K562 (cell line): ENCODE measurements at regions not wholly inside any gene's neighbourhood (a gene's known extent, or its start where the extent isn't known, plus 50 kb on each side); places are given as distances from the start of the nearest gene placed in this dataset.
"Not testable (repeated sequence)": the region's sequence is repeated elsewhere in the genome, so short reads cannot be mapped to it uniquely, and the experiment has no call there.

Experiments used
- CSDE1 ChIP-seq, 2 experiments: fragments of 450-650 bp; IDR thresholded peaks; 2 replicates each; pipeline ENCODE4 v1.6.1; 2016; ENCODE audit warnings: mild to moderate bottlenecking in 1 of 2
- CTCF ChIP-seq, 3 experiments: IDR thresholded peaks in 2 of 3; conservative IDR thresholded peaks in 1 of 3; 2 replicates each; pipeline ENCODE4 v1.5.1; 2011 to 2012; ENCODE audit warnings: low read length in 3 of 3, mild to moderate bottlenecking in 3 of 3, control low read depth in 2 of 3, improper control_type of control experiment in 1 of 3, inconsistent platforms in 1 of 3, low read depth in 1 of 3, mixed read lengths in 1 of 3, moderate library complexity in 1 of 3; ENCODE audit not compliant: insufficient read depth in 2 of 3
- EZH2 ChIP-seq: IDR thresholded peaks from 2 replicates; pipeline ENCODE4 v1.6.1; 2012; ENCODE audit warnings: low read depth, mild to moderate bottlenecking, inconsistent platforms, low read length, borderline replicate concordance
- PATZ1 ChIP-seq: fragments of 250-450 bp; sonication (Bioruptor Pico); IDR thresholded peaks from 2 replicates; pipeline ENCODE4 v1.5.0; 2020; ENCODE audit warnings: mild to moderate bottlenecking, borderline replicate concordance
- ZBTB34 ChIP-seq: fragments of 250-450 bp; sonication (Bioruptor Pico); IDR thresholded peaks from 2 replicates; pipeline ENCODE4 v1.8.0; 2021; ENCODE audit warnings: mild to moderate bottlenecking, moderate library complexity
- ZHX1 ChIP-seq: fragments of 150-350 bp; conservative IDR thresholded peaks from 2 replicates; pipeline ENCODE4 v1.6.1; 2014; ENCODE audit warnings: low read length
- ZNF174 ChIP-seq: fragments of 250-450 bp; sonication (Bioruptor Pico); IDR thresholded peaks from 2 replicates; pipeline ENCODE4 v1.4.0; 2020; ENCODE audit warnings: mild to moderate bottlenecking
- ZNF253 ChIP-seq: fragments of 250-450 bp; sonication (Bioruptor Pico); conservative IDR thresholded peaks from 2 replicates; pipeline ENCODE4 v1.6.1; 2021; ENCODE audit warnings: mild to moderate bottlenecking

GRCh38 chr21:5039926-5040325 is 5481.5 kb upstream of the TPTE start:
- TF ChIP-seq ZNF174; ZBTB34 (CRISPR knock-in tag); ZNF253 (CRISPR knock-in tag); ZHX1; PATZ1 (CRISPR knock-in tag); EZH2; CSDE1 (IDR thresholded peaks at IDR 0.05); CTCF (IDR thresholded peaks at IDR 0.05 in 2 of 3, conservative IDR thresholded peaks at IDR 0.05 in 1 of 3; ENCODE audit: insufficient read depth in 2 of 3, low read depth in 1 of 3, low read length in 3 of 3): not testable (repeated sequence)
